BJ (cell line): ENCODE measurements at regions not wholly inside any gene's neighbourhood (a gene's known extent, or its start where the extent isn't known, plus 50 kb on each side); places are given as distances from the start of the nearest gene placed in this dataset.

Experiments
- CTCF ChIA-PET: fragments of 350-600 bp; formaldehyde crosslinking; extraction: SDS; loops from one replicate; lab custom pipeline; 2021; ENCODE audit warnings: antibody characterized with exemption, inconsistent platforms; lab: Yijun Ruan, JAX
- POLR2A ChIA-PET: fragments of 300-600 bp; sonication (Branson Sonifier 250); formaldehyde crosslinking; extraction: SDS; loops from one replicate; lab custom pipeline; 2021; ENCODE audit warnings: antibody characterized with exemption; lab: Charles Lee
- DNase-seq: peaks from one replicate; pipeline ENCODE4 v3.0.0-alpha.2; 2011; ENCODE audit warnings: low read depth
- H3K27me3 ChIP-seq: 2 replicates; pipeline ENCODE4 v1.6.0; 2011; ENCODE audit warnings: low read length; ENCODE audit not compliant: control insufficient read depth, insufficient read depth
- H3K36me3 ChIP-seq: 2 replicates; pipeline ENCODE4 v1.5.1; 2011; ENCODE audit warnings: low read length; ENCODE audit not compliant: control insufficient read depth, insufficient read depth
- H3K4me3 ChIP-seq: 2 replicates; pipeline ENCODE4 v1.5.1; 2011; ENCODE audit warnings: low read depth, mild to moderate bottlenecking, control low read depth, low read length
- CTCF ChIP-seq: IDR thresholded peaks from 2 replicates; pipeline ENCODE4 v1.5.1; 2011; ENCODE audit warnings: low read depth, mild to moderate bottlenecking, control low read depth, inconsistent platforms, low read length, moderate library complexity; ENCODE audit not compliant: insufficient read depth

GRCh38 chr2:52383541-52383940 lies 1351.6 kb upstream of the NRXN1 start:
- Histone ChIP-seq H3K36me3 (no peaks in the 10 kb centered on the region), H3K27me3 (no peaks in the 10 kb centered on the region), H3K4me3 (no peak overlapping the region)
- TF ChIP-seq CTCF: no peak
- POLR2A ChIA-PET: no interaction called here
- DNase-seq: no peak
- CTCF ChIA-PET: no interaction called here

- no peaks in the 10 kb centered on the region for H3K27me3 ChIP-seq
- POLR2A ChIA-PET: no interaction called here
- no peak for TF ChIP-seq CTCF
- H3K4me3 ChIP-seq: no peak overlapping the region
- CTCF ChIA-PET: no interaction called here
- H3K36me3 ChIP-seq: no peaks in the 10 kb centered on the region
- DNase-seq: no peak
These were observed 1337.2 kb upstream of the NRXN1 start for GRCh38 chr2:52369178-52369577.

- no peak overlapping the region for H3K4me3 ChIP-seq
- no peak for TF ChIP-seq CTCF
- no peaks in the 10 kb centered on the region for H3K36me3 ChIP-seq
- ChIA-PET POLR2A (no interaction called here), CTCF (no interaction called here)
- H3K27me3 ChIP-seq: no peaks in the 10 kb centered on the region
- no peak for DNase-seq
These were observed 1336.2 kb upstream of the NRXN1 start for GRCh38 chr2:52368141-52368540.

- H3K4me3 ChIP-seq: no peak overlapping the region
- no peak for DNase-seq
- ChIA-PET POLR2A (no interaction called here), CTCF (no interaction called here)
- no peak for TF ChIP-seq CTCF
- no peaks in the 10 kb centered on the region for H3K27me3 ChIP-seq
- no peaks in the 10 kb centered on the region for H3K36me3 ChIP-seq
These were observed 1334.0 kb upstream of the NRXN1 start for GRCh38 chr2:52365946-52366345.

- Histone ChIP-seq H3K27me3 (no peaks in the 10 kb centered on the region), H3K4me3 (no peak overlapping the region), H3K36me3 (no peaks in the 10 kb centered on the region)
- ChIA-PET POLR2A (no interaction called here), CTCF (no interaction called here)
- no peak for DNase-seq
- no peak for TF ChIP-seq CTCF
These were observed 1324.6 kb upstream of the NRXN1 start for GRCh38 chr2:52356556-52356955.

- no peaks in the 10 kb centered on the region for H3K27me3 ChIP-seq
- DNase-seq: no peak
- CTCF ChIA-PET: no interaction called here
- POLR2A ChIA-PET: no interaction called here
- no peak for TF ChIP-seq CTCF
- no peaks in the 10 kb centered on the region for H3K36me3 ChIP-seq
- H3K4me3 ChIP-seq: no peak overlapping the region
These were observed 1315.4 kb upstream of the NRXN1 start for GRCh38 chr2:52347292-52347691.
